H9 (cell line): ENCODE measurements at regions not wholly inside any gene's neighbourhood (a gene's known extent, or its start where the extent isn't known, plus 50 kb on each side); places are given as distances from the start of the nearest gene placed in this dataset.

Experiments
- DNase-seq: peaks from one replicate; pipeline ENCODE4 v3.0.0-alpha.2; 2017
- H2AFZ ChIP-seq: one replicate; pipeline ENCODE4 v1.6.1; 2013; ENCODE audit warnings: mild to moderate bottlenecking, low read length, control low read depth, moderate library complexity
- H2AK5ac ChIP-seq: 2 replicates; pipeline ENCODE4 v1.6.1; 2013; ENCODE audit warnings: low read length, control low read depth, mixed read lengths; ENCODE audit not compliant: insufficient read length
- H2BK120ac ChIP-seq: one replicate; pipeline ENCODE4 v1.6.1; 2013; ENCODE audit warnings: low read depth, mild to moderate bottlenecking, low read length, control low read depth, inconsistent platforms; ENCODE audit not compliant: poor library complexity, severe bottlenecking
- H2BK12ac ChIP-seq: 2 replicates; pipeline ENCODE4 v1.6.1; 2013; ENCODE audit warnings: low read length, control low read depth, mixed read lengths, low read depth; ENCODE audit not compliant: insufficient read length
- H2BK15ac ChIP-seq: 2 replicates; pipeline ENCODE4 v1.6.1; 2013; ENCODE audit warnings: low read depth, low read length, control low read depth
- H2BK20ac ChIP-seq: one replicate; pipeline ENCODE4 v1.6.1; 2013; ENCODE audit warnings: low read depth, mild to moderate bottlenecking, low read length, control low read depth, inconsistent platforms; ENCODE audit not compliant: poor library complexity, severe bottlenecking
- H2BK5ac ChIP-seq: 2 replicates; pipeline ENCODE4 v1.6.1; 2013; ENCODE audit warnings: low read length, control low read depth, mixed read lengths; ENCODE audit not compliant: insufficient read length
- H3K14ac ChIP-seq: 2 replicates; pipeline ENCODE4 v1.6.1; 2013; ENCODE audit warnings: low read length, control low read depth; ENCODE audit not compliant: insufficient read depth
- H3K18ac ChIP-seq: 2 replicates; pipeline ENCODE4 v1.6.1; 2013; ENCODE audit warnings: low read depth, mild to moderate bottlenecking, mixed read lengths, low read length, control low read depth; ENCODE audit not compliant: insufficient read length
- H3K23ac ChIP-seq: 2 replicates; pipeline ENCODE4 v1.6.1; 2013; ENCODE audit warnings: low read length, control low read depth, mixed read lengths, low read depth; ENCODE audit not compliant: insufficient read length
- H3K23me2 ChIP-seq: 2 replicates; pipeline ENCODE4 v1.6.1; 2013; ENCODE audit warnings: low read depth, mild to moderate bottlenecking, mixed read lengths, low read length, control low read depth; ENCODE audit not compliant: insufficient read length, poor library complexity, severe bottlenecking
- H3K27ac ChIP-seq: 2 replicates; pipeline ENCODE4 v1.5.1; 2013; ENCODE audit warnings: low read length, control low read depth, mixed read lengths, low read depth; ENCODE audit not compliant: insufficient read length
- H3K27me3 ChIP-seq: 2 replicates; pipeline ENCODE4 v1.6.1; 2013; ENCODE audit warnings: low read length, control low read depth, inconsistent platforms; ENCODE audit not compliant: insufficient read depth
- H3K4ac ChIP-seq: 2 replicates; pipeline ENCODE4 v1.6.1; 2013; ENCODE audit warnings: low read depth, mild to moderate bottlenecking, control low read depth, inconsistent platforms, low read length, moderate library complexity
- H3K4me1 ChIP-seq: 2 replicates; pipeline ENCODE4 v1.6.1; 2013; ENCODE audit warnings: low read length, control low read depth, inconsistent platforms; ENCODE audit not compliant: insufficient read depth
- H3K4me2 ChIP-seq: 2 replicates; pipeline ENCODE4 v1.6.1; 2013; ENCODE audit warnings: low read length, control low read depth, mixed read lengths; ENCODE audit not compliant: insufficient read length, insufficient read depth
- H3K56ac ChIP-seq: 2 replicates; pipeline ENCODE4 v1.6.1; 2013; ENCODE audit warnings: low read depth, mild to moderate bottlenecking, mixed read lengths, low read length, control low read depth; ENCODE audit not compliant: insufficient read length
- H3K79me1 ChIP-seq: 2 replicates; pipeline ENCODE4 v1.6.1; 2013; ENCODE audit warnings: low read depth, mild to moderate bottlenecking, moderate library complexity, low read length, control low read depth, inconsistent platforms; ENCODE audit not compliant: insufficient read depth, poor library complexity, severe bottlenecking
- H3K79me2 ChIP-seq: 2 replicates; pipeline ENCODE4 v1.6.1; 2013; ENCODE audit warnings: low read length, control low read depth, inconsistent platforms; ENCODE audit not compliant: insufficient read depth
- H3K9ac ChIP-seq: 2 replicates; pipeline ENCODE4 v1.6.1; 2013; ENCODE audit warnings: low read length, control low read depth, mixed read lengths; ENCODE audit not compliant: insufficient read length; ENCODE audit errors: extremely low read depth
- H3K9me3 ChIP-seq: one replicate; pipeline ENCODE4 v1.6.1; 2013; ENCODE audit warnings: low read depth, low read length, inconsistent platforms; ENCODE audit not compliant: control insufficient read depth
- H3T11ph ChIP-seq: one replicate; pipeline ENCODE4 v1.6.1; 2013; ENCODE audit warnings: mild to moderate bottlenecking, low read length, control low read depth, inconsistent platforms
- H4K20me1 ChIP-seq: one replicate; pipeline ENCODE4 v1.6.1; 2013; ENCODE audit not compliant: control insufficient read depth, insufficient read length, insufficient read depth
- H4K5ac ChIP-seq: 2 replicates; pipeline ENCODE4 v1.6.1; 2013; ENCODE audit warnings: low read depth, mild to moderate bottlenecking, mixed read lengths, low read length, control low read depth; ENCODE audit not compliant: insufficient read length
- H4K8ac ChIP-seq: replicated peaks from 2 replicates; pipeline ENCODE4 v1.6.1; 2013; ENCODE audit warnings: low read length, control low read depth, mixed read lengths, low read depth; ENCODE audit not compliant: insufficient read length
- H4K91ac ChIP-seq: 2 replicates; pipeline ENCODE4 v1.6.1; 2013; ENCODE audit warnings: low read depth, mild to moderate bottlenecking, moderate library complexity, mixed read lengths, low read length, control low read depth; ENCODE audit not compliant: insufficient read length
- H3K27ac Mint-ChIP-seq, 3 experiments: 2 replicates in 2 of 3; 3 replicates in 1 of 3; pipeline ENCODE4 v1.8.0; 2020 to 2021; ENCODE audit warnings: mixed read lengths in 3 of 3, mild to moderate bottlenecking in 1 of 3, moderate library complexity in 1 of 3
- H3K27me3 Mint-ChIP-seq: 2 replicates; pipeline ENCODE4 v1.8.0; 2021; ENCODE audit warnings: low read depth, mild to moderate bottlenecking, moderate library complexity, mixed read lengths
- H3K36me3 Mint-ChIP-seq, 3 experiments: 2 replicates in 2 of 3; 3 replicates in 1 of 3; pipeline ENCODE4 v1.8.0; 2020 to 2021; ENCODE audit warnings: low read depth in 3 of 3, mixed read lengths in 3 of 3; ENCODE audit not compliant: insufficient read depth in 1 of 3
- H3K4me1 Mint-ChIP-seq, 2 experiments: 2 replicates each; pipeline ENCODE4 v1.8.0; 2020; ENCODE audit warnings: mixed read lengths in 2 of 2
- H3K4me3 Mint-ChIP-seq, 2 experiments: 2 replicates in 1 of 2; 3 replicates in 1 of 2; pipeline ENCODE4 v1.8.0; 2020 to 2021; ENCODE audit warnings: mild to moderate bottlenecking in 2 of 2, mixed read lengths in 2 of 2, moderate library complexity in 1 of 2
- H3K9me3 Mint-ChIP-seq, 2 experiments: 2 replicates in 1 of 2; 3 replicates in 1 of 2; pipeline ENCODE4 v1.8.0; 2020; ENCODE audit warnings: mild to moderate bottlenecking in 2 of 2, mixed read lengths in 2 of 2, moderate library complexity in 1 of 2
- WGBS: extraction: QIAGEN DNeasy Blood & Tissue Kit; methylation state at CpG from one replicate; pipeline ENCODE4 v1.1.7; 2013; ENCODE audit warnings: missing lambda C conversion rate, low lambda C conversion rate, mixed read lengths; ENCODE audit not compliant: insufficient read length; ENCODE audit errors: extremely low coverage; 5-methylcytosine and 5-hydroxymethylcytosine counted together
- TF ChIP-seq, protein P1 (sequence below): fragments of 200-600 bp; sonication (generic); conservative IDR thresholded peaks from 3 replicates; pipeline ENCODE4 v1.8.0; 2021; ENCODE audit warnings: antibody characterized with exemption, mild to moderate bottlenecking

- Histone ChIP-seq H3K23ac (no peak overlapping the region), H3K4ac (no peak overlapping the region), H3K27me3 (no peaks in the 10 kb centered on the region), H4K5ac (no peak overlapping the region), H3K14ac (no peak overlapping the region), H3K56ac (no peak overlapping the region), H3K79me2 (no peaks in the 10 kb centered on the region), H4K20me1 (no peaks in the 10 kb centered on the region), H3K9me3 (no peaks in the 10 kb centered on the region), H4K91ac (no peak overlapping the region), H3K4me2 (no peak overlapping the region), H3T11ph (no peak overlapping the region), H2BK5ac (no peak overlapping the region), H3K18ac (no peak overlapping the region), H2BK12ac (no peak overlapping the region), H2BK15ac (no peak overlapping the region), H2BK120ac (no peak overlapping the region), H3K23me2 (no peaks in the 10 kb centered on the region), H4K8ac (no peak overlapping the region), H3K9ac (no peak overlapping the region), H2BK20ac (no peak overlapping the region), H3K4me1 (no peaks in the 10 kb centered on the region), H3K79me1 (no peaks in the 10 kb centered on the region), H2AFZ (no peak overlapping the region), H3K27ac (no peak overlapping the region), H2AK5ac (no peak overlapping the region)
- no peaks in the 10 kb centered on the region for H3K9me3 Mint-ChIP-seq
- no peaks in the 10 kb centered on the region for H3K27me3 Mint-ChIP-seq
- H3K4me1 Mint-ChIP-seq, result no peaks in the 10 kb centered on the region
- no peak overlapping the region for H3K4me3 Mint-ChIP-seq
- H3K36me3 Mint-ChIP-seq, result no peaks in the 10 kb centered on the region; a peak in 1 of 7 replicates
- TF ChIP-seq, protein P1, sequence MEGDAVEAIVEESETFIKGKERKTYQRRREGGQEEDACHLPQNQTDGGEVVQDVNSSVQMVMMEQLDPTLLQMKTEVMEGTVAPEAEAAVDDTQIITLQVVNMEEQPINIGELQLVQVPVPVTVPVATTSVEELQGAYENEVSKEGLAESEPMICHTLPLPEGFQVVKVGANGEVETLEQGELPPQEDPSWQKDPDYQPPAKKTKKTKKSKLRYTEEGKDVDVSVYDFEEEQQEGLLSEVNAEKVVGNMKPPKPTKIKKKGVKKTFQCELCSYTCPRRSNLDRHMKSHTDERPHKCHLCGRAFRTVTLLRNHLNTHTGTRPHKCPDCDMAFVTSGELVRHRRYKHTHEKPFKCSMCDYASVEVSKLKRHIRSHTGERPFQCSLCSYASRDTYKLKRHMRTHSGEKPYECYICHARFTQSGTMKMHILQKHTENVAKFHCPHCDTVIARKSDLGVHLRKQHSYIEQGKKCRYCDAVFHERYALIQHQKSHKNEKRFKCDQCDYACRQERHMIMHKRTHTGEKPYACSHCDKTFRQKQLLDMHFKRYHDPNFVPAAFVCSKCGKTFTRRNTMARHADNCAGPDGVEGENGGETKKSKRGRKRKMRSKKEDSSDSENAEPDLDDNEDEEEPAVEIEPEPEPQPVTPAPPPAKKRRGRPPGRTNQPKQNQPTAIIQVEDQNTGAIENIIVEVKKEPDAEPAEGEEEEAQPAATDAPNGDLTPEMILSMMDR, result no peak
- H3K27ac Mint-ChIP-seq, result no peak overlapping the region
- no peak for DNase-seq
- WGBS, result no CpG with 5 or more reads among the region's 4 CpGs
Observed at GRCh38 chr3:82217571-82217970, 456.1 kb upstream of the GBE1 start.
